ENCODE measurements at regions not wholly inside any gene's neighbourhood (a gene's known extent, or its start where the extent isn't known, plus 50 kb on each side); places are given as distances from the start of the nearest gene placed in this dataset.

- TF ChIP-seq CTCF (optimal IDR thresholded peaks at IDR 0.05 in 1 of 3, IDR thresholded peaks at IDR 0.05 in 1 of 3, conservative IDR thresholded peaks at IDR 0.05 in 1 of 3; ENCODE audit: extremely low read depth in 1 of 3, insufficient read depth in 2 of 3, low read length in 3 of 3) (no peak), EZH2 (IDR thresholded peaks at IDR 0.05; ENCODE audit: low read length) (no peak)
These were observed 114.7 kb upstream of the CXCR4 start for GRCh38 chr2:136232456-136233172.

Measured in keratinocyte (primary cell).